CD4-positive, alpha-beta T cell (primary cell): ENCODE measurements at regions not wholly inside any gene's neighbourhood (a gene's known extent, or its start where the extent isn't known, plus 50 kb on each side); places are given as distances from the start of the nearest gene placed in this dataset.

Experiments
- ATAC-seq: fragments of 200-7000 bp; cut with Tn5 transposase; one replicate; pipeline ENCODE4 v1.10.0; 2022; ENCODE audit warnings: mild to moderate bottlenecking; ENCODE audit not compliant: poor library complexity
- CTCF ChIA-PET: fragments of 350-600 bp; sonication (Branson Sonifier 250); formaldehyde crosslinking; loops from one replicate; lab custom pipeline; 2021; ENCODE audit warnings: antibody characterized with exemption, inconsistent platforms; lab: Charles Lee
- POLR2A ChIA-PET: fragments of 350-600 bp; sonication (Branson Sonifier 250); formaldehyde crosslinking; loops from one replicate; lab custom pipeline; 2021; ENCODE audit warnings: antibody characterized with exemption, inconsistent platforms; lab: Charles Lee
- DNase-seq, 14 experiments: peaks; one replicate each; pipeline ENCODE4 v3.0.0-alpha.2; 2013 to 2020; ENCODE audit warnings: mixed read lengths in 2 of 14
- H3K27ac ChIP-seq, 2 donors: one replicate each; pipeline versions ENCODE4 v1.5.1 to v1.7.0; 2013; ENCODE audit warnings: low read length in 2 of 2, low read depth in 1 of 2, mild to moderate bottlenecking in 1 of 2
- H3K27me3 ChIP-seq, 2 experiments: 1 replicate in 1 of 2; 2 replicates in 1 of 2; pipeline versions ENCODE4 v1.6.1 to v1.7.0; 2013; ENCODE audit warnings: low read length in 2 of 2, control low read depth in 1 of 2, mild to moderate bottlenecking in 1 of 2, moderate library complexity in 1 of 2; ENCODE audit not compliant: insufficient read depth in 2 of 2, control insufficient read depth in 1 of 2
- H3K36me3 ChIP-seq: one replicate; pipeline ENCODE4 v1.6.1; 2013; ENCODE audit warnings: low read length, control low read depth; ENCODE audit not compliant: insufficient read depth
- H3K4me1 ChIP-seq: one replicate; pipeline ENCODE4 v1.6.1; 2013; ENCODE audit warnings: low read length, control low read depth; ENCODE audit not compliant: insufficient read depth
- H3K4me3 ChIP-seq: one replicate; pipeline ENCODE4 v1.5.1; 2013; ENCODE audit warnings: mild to moderate bottlenecking, low read length, moderate library complexity
- H3K9me3 ChIP-seq, 2 experiments: 1 replicate in 1 of 2; 2 replicates in 1 of 2; pipeline versions ENCODE4 v1.6.1 to v1.7.0; 2013; ENCODE audit warnings: low read length in 2 of 2, mild to moderate bottlenecking in 2 of 2, control low read depth in 1 of 2, moderate library complexity in 1 of 2; ENCODE audit not compliant: control insufficient read depth in 1 of 2, insufficient read depth in 1 of 2
- H3K27ac Mint-ChIP-seq: one replicate; pipeline ENCODE4 v1.8.0; 2020; ENCODE audit warnings: mixed read lengths
- H3K27me3 Mint-ChIP-seq: one replicate; pipeline ENCODE4 v1.8.0; 2021; ENCODE audit warnings: mixed read lengths
- H3K36me3 Mint-ChIP-seq: one replicate; pipeline ENCODE4 v1.8.0; 2021; ENCODE audit warnings: low read depth, mixed read lengths
- H3K4me1 Mint-ChIP-seq: one replicate; pipeline ENCODE4 v1.8.0; 2021; ENCODE audit warnings: low read depth, mixed read lengths
- H3K4me3 Mint-ChIP-seq: one replicate; pipeline ENCODE4 v1.8.0; 2020; ENCODE audit warnings: mild to moderate bottlenecking, mixed read lengths
- H3K9me3 Mint-ChIP-seq: one replicate; pipeline ENCODE4 v1.8.0; 2020; ENCODE audit warnings: mixed read lengths
- intact Hi-C, 2 experiments: fragments of 100-400 bp; cut with DNase I in 1 of 2; cut with micrococcal nuclease in 1 of 2; formaldehyde crosslinking; loops; one replicate each; pipeline versions ENCODE4 v1.15.1 to v1.9.0; 2023 to 2025; cut with DNase I, micrococcal nuclease
- TF ChIP-seq, protein P1 (sequence below): fragments of 200-600 bp; IDR thresholded peaks from one replicate; pipeline ENCODE4 v1.8.0; 2022; ENCODE audit warnings: antibody characterized with exemption, mild to moderate bottlenecking

DNA sequence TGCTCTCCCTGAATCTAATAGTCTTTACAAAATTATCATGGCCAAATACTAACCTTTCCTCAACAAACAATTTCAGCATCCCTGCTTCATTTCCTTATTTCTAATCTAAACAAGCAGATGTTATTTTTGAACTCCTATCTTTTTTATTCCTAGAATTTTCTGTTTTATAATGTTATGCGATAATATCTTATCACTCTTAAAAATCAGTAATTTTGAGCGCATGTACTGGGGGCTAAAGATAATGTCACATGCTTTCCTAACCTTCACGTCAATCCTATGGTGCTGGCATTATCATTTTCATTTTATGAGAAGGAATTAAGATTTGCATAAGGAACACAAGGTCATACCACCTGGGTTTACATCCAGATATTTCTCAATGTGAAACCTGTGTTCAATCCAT lies 648.0 kb downstream of the BRINP1 start:
- no peaks in the 10 kb centered on the region for H3K27me3 Mint-ChIP-seq
- CTCF ChIA-PET: no interaction called here
- H3K36me3 ChIP-seq: no peaks in the 10 kb centered on the region
- H3K4me3 Mint-ChIP-seq: no peak overlapping the region
- ATAC-seq: no peak
- POLR2A ChIA-PET: no interaction called here
- H3K27ac Mint-ChIP-seq: no peak overlapping the region
- H3K4me1 Mint-ChIP-seq: no peaks in the 10 kb centered on the region
- intact Hi-C loops: no loop called here
- TF ChIP-seq, protein P1, sequence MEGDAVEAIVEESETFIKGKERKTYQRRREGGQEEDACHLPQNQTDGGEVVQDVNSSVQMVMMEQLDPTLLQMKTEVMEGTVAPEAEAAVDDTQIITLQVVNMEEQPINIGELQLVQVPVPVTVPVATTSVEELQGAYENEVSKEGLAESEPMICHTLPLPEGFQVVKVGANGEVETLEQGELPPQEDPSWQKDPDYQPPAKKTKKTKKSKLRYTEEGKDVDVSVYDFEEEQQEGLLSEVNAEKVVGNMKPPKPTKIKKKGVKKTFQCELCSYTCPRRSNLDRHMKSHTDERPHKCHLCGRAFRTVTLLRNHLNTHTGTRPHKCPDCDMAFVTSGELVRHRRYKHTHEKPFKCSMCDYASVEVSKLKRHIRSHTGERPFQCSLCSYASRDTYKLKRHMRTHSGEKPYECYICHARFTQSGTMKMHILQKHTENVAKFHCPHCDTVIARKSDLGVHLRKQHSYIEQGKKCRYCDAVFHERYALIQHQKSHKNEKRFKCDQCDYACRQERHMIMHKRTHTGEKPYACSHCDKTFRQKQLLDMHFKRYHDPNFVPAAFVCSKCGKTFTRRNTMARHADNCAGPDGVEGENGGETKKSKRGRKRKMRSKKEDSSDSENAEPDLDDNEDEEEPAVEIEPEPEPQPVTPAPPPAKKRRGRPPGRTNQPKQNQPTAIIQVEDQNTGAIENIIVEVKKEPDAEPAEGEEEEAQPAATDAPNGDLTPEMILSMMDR: no peak
- H3K4me1 ChIP-seq: no peaks in the 10 kb centered on the region
- no peak for DNase-seq
- H3K36me3 Mint-ChIP-seq: no peaks in the 10 kb centered on the region
- no peak overlapping the region for H3K4me3 ChIP-seq
- no peaks in the 10 kb centered on the region for H3K27me3 ChIP-seq
- H3K27ac ChIP-seq: no peak overlapping the region
- no peaks in the 10 kb centered on the region for H3K9me3 ChIP-seq
- H3K9me3 Mint-ChIP-seq: peaks cover 12% of the 10 kb centered on the region

DNA sequence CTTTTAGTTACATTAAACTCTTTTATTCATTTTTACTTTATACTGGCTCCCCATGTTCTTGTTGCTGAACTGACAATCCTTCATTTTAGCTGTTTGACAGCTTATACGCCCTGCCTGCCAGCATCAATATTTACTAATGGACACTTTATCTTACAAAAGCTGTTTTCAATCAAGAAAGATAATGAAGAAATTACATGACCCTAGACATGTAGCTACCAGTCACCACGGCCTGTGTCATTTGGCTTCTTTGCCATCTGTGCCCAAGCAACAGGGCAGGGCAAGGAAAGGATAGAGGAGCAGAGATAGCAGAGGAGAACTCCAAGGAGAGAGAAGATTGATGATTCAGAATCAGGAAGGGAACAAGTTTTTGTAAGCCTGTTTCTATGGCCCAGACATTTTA lies 647.3 kb downstream of the BRINP1 start:
- Mint-ChIP-seq H3K4me3 (no peak overlapping the region), H3K27ac (no peak overlapping the region), H3K4me1 (no peaks in the 10 kb centered on the region), H3K36me3 (no peaks in the 10 kb centered on the region), H3K27me3 (no peaks in the 10 kb centered on the region), H3K9me3 (peaks cover 14% of the 10 kb centered on the region)
- ChIA-PET CTCF (no interaction called here), POLR2A (no interaction called here)
- Histone ChIP-seq H3K9me3 (no peaks in the 10 kb centered on the region), H3K27me3 (no peaks in the 10 kb centered on the region), H3K27ac (no peak overlapping the region), H3K4me1 (no peaks in the 10 kb centered on the region), H3K4me3 (no peak overlapping the region), H3K36me3 (no peaks in the 10 kb centered on the region)
- TF ChIP-seq, protein P1: no peak
- intact Hi-C loops: no loop called here
- no peak for ATAC-seq
- no peak for DNase-seq

DNA sequence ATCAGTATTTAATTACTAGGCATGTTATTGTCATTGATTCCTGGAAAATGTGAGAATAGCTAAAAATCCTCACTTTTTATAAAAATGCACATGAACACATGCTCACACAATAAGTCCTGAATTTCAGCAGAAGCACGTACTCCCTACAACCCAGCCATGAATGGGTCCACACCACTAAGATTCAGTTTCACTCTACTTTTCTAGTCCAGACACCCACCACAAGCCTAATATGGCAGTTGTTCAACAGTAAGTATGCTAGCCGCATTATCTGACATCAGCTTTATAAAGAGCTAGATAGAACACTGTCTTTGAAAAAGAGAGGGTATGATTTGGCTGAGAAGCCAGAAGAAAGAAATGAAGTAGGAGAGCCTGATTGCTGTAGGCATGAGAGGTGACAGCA lies 639.3 kb downstream of the BRINP1 start:
- no peak overlapping the region for H3K4me3 ChIP-seq
- ChIA-PET CTCF (no interaction called here), POLR2A (no interaction called here)
- no peaks in the 10 kb centered on the region for H3K36me3 ChIP-seq
- Mint-ChIP-seq H3K27me3 (no peaks in the 10 kb centered on the region), H3K4me3 (no peak overlapping the region), H3K36me3 (no peaks in the 10 kb centered on the region), H3K9me3 (peaks cover 13% of the 10 kb centered on the region), H3K4me1 (no peaks in the 10 kb centered on the region), H3K27ac (no peak overlapping the region)
- DNase-seq (no peak), ATAC-seq (no peak)
- H3K27me3 ChIP-seq: no peaks in the 10 kb centered on the region
- intact Hi-C loops: no loop called here
- H3K27ac ChIP-seq: no peak overlapping the region
- TF ChIP-seq, protein P1: no peak
- H3K9me3 ChIP-seq: peaks cover 0 to 7% of the 10 kb centered on the region in 2 experiments
- H3K4me1 ChIP-seq: no peaks in the 10 kb centered on the region
